AG08396 (cell line): ENCODE measurements at regions not wholly inside any gene's neighbourhood (a gene's known extent, or its start where the extent isn't known, plus 50 kb on each side); places are given as distances from the start of the nearest gene placed in this dataset.
"Not testable (repeated sequence)": the region's sequence is repeated elsewhere in the genome, so short reads cannot be mapped to it uniquely, and the experiment has no call there.

Experiments used
- DNase-seq: peaks from one replicate; pipeline ENCODE4 v3.0.0; 2012; ENCODE audit warnings: low spot score, mixed read lengths

- not testable (repeated sequence) for DNase-seq
These were observed 115.7 kb upstream of the AKAP13 start for GRCh38 chr15:85264614-85265190.

GRCh38 chr15:85267158-85267857 lies 113.1 kb upstream of the AKAP13 start:
- DNase-seq = not testable (repeated sequence)

GRCh38 chr15:85274315-85275050 lies 105.9 kb upstream of the AKAP13 start:
- DNase-seq = no peak

- no peak for DNase-seq
These were observed 103.9 kb upstream of the AKAP13 start for GRCh38 chr15:85276508-85276907.

GRCh38 chr15:85276921-85277320 lies 103.5 kb upstream of the AKAP13 start:
- no peak for DNase-seq

- no peak for DNase-seq
These were observed 102.5 kb upstream of the AKAP13 start for GRCh38 chr15:85277847-85278370.

GRCh38 chr15:85280203-85280602 lies 100.2 kb upstream of the AKAP13 start:
- no peak for DNase-seq

- DNase-seq = no peak
These were observed 99.0 kb upstream of the AKAP13 start for GRCh38 chr15:85281293-85281882.

GRCh38 chr15:85282504-85283115 lies 97.8 kb upstream of the AKAP13 start:
- peak; percentile 73 for DNase-seq

GRCh38 chr15:85283815-85284214 lies 96.6 kb upstream of the AKAP13 start:
- DNase-seq = not testable (repeated sequence)

GRCh38 chr15:85284497-85284896 lies 95.9 kb upstream of the AKAP13 start:
- DNase-seq = no peak

GRCh38 chr15:85289677-85290365 lies 90.6 kb upstream of the AKAP13 start:
- DNase-seq = peak; percentile 70

- not testable (repeated sequence) for DNase-seq
These were observed 87.8 kb upstream of the AKAP13 start for GRCh38 chr15:85292583-85292982.

GRCh38 chr15:85296615-85297402 lies 83.6 kb upstream of the AKAP13 start:
- DNase-seq = peak; percentile 65

- no peak for DNase-seq
These were observed 82.9 kb upstream of the AKAP13 start for GRCh38 chr15:85297537-85297936.

- DNase-seq = no peak
These were observed 82.0 kb upstream of the AKAP13 start for GRCh38 chr15:85298366-85298765.

- no peak for DNase-seq
These were observed 81.5 kb upstream of the AKAP13 start for GRCh38 chr15:85298941-85299340.

- DNase-seq = no peak
These were observed 78.1 kb upstream of the AKAP13 start for GRCh38 chr15:85302271-85302670.

- no peak for DNase-seq
These were observed 75.4 kb upstream of the AKAP13 start for GRCh38 chr15:85305050-85305449.

GRCh38 chr15:85306946-85307686 lies 73.3 kb upstream of the AKAP13 start:
- DNase-seq = no peak
